CD4-positive, alpha-beta T cell treated with Interleukin-21 for 1 hour (primary cell): ENCODE measurements at regions not wholly inside any gene's neighbourhood (a gene's known extent, or its start where the extent isn't known, plus 50 kb on each side); places are given as distances from the start of the nearest gene placed in this dataset.

Experiments used
- DNase-seq: peaks from one replicate; pipeline ENCODE4 v3.0.0-alpha.2; 2020

GRCh38 chr13:78845656-78846365 lies 186.9 kb upstream of the OBI1 start:
- no peak for DNase-seq

GRCh38 chr13:78844106-78844505 lies 185.2 kb upstream of the OBI1 start:
- no peak for DNase-seq

- DNase-seq, result no peak
Observed at GRCh38 chr13:78841358-78841963, 182.5 kb upstream of the OBI1 start.

- DNase-seq, result no peak
Observed at GRCh38 chr13:78836238-78836784, 177.4 kb upstream of the OBI1 start.

DNA sequence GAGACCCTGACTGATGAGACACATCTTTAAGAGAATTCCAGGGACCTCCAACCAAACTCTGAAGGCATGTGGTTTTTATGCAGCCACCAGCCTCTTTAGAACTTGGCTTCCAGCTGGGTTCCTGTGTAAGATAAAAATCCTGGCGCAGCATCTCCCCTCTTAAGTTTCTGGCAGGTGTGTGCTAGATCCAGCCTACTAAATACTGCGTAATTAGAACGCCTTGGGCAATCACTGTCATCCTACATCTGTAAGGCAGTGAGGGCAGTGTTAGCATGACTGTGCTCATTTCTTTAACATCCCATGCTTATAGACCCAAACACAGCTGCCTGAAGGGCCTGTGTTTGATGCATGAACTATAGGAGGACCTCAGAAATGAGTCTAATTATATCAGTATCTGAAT lies 173.5 kb upstream of the OBI1 start:
- no peak for DNase-seq

DNA sequence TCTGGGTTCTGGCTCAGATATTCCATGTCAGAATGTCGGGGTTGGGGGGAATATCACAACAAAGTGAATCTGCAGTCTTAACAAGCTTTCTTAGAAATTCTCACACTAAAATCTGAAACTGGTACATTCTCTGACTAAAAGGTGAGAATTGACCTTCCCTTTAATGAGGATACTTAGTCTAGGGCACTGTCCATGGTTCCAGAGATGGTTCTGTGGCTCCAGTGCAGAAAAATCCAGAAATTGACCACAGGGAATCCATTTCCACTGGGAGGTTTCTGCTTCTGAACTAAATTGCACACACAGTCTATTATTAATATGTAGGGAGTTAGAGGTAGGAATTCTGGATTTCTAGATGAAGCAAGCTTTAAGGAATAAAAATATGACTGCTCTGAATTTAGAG lies 171.6 kb upstream of the OBI1 start:
- no peak for DNase-seq

- DNase-seq, result no peak
Observed at GRCh38 chr13:78829821-78830220, 170.9 kb upstream of the OBI1 start.

- no peak for DNase-seq
Observed at GRCh38 chr13:78827471-78827870, 168.5 kb upstream of the OBI1 start.

GRCh38 chr13:78826936-78827335 lies 168.0 kb upstream of the OBI1 start:
- no peak for DNase-seq

GRCh38 chr13:78826312-78826711 lies 167.4 kb upstream of the OBI1 start:
- DNase-seq, result no peak

DNA sequence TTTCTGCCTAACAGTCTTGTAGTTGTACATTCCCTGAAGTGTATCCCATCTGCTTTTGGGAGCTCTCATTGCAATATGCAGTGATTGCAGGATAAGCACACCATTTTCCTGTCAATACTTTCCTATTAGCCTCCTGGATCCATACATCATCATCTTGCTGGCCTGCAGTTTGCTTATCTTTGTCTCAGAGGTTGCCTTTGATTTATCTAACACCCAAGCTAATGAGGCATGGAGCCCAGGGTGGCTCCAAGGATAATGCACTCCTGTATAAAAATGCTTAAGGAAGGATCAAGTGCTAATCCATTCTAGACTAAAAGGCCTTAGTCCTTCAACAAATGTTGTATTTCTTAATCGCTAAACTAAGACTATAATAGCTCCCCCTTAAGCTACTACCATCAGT lies 161.6 kb upstream of the OBI1 start:
- no peak for DNase-seq

DNA sequence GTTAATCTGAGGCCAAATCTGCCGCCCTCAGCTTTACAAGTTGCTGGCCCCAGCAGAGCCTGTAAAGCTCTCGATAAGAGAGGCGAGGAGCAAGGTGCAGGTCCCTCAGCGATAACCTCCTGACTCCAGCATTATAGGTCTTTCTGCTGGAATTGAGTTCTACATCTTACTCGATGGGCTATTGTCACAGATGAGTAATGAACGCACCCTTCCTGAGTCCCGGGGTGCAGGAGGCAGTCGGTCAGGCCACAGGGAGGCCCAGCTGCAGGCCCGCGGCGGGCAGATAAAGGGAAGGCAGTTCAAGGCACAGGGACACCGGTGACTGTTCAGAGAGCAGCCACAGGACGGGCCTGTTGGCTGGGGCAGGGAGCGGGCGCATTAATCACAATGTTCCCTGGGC lies 157.6 kb upstream of the OBI1 start:
- no peak for DNase-seq

DNA sequence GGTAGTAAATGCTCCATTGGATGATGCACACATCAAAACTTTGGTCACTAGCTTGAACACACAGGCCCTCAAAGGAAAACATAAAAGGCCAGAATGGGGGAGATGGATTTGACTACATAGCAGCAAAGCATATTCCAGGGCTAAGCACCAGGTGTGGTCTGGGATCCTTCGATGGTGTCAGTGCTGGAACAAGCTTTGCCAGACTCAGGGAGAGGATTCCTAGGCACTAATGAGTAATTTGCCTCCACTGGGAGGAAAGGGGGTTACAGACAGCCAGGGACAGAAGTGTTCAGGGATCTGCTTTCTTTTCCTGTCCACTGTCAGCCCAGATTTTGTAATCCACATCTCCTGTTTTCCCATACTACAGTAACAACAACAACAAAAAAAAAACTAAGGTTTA lies 157.2 kb upstream of the OBI1 start:
- no peak for DNase-seq

DNA sequence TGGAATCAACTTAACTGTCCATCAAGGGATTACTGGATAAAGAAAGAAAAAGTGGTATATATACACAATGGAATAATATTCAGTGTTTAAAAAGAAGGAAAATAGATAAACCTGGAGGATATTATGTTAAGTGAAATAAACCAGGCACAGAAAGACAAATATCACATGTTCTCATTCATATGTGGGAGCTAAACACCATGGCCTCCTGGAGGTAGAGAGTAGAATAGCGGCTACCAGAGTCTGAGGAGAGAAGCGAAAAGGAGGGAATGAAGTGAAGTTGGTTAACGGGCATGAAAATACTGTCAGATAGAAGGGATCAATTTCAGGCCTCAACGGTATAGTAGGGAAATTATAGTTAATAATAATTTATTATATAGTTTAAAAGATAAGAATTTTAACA lies 147.5 kb upstream of the OBI1 start:
- DNase-seq, result no peak

DNA sequence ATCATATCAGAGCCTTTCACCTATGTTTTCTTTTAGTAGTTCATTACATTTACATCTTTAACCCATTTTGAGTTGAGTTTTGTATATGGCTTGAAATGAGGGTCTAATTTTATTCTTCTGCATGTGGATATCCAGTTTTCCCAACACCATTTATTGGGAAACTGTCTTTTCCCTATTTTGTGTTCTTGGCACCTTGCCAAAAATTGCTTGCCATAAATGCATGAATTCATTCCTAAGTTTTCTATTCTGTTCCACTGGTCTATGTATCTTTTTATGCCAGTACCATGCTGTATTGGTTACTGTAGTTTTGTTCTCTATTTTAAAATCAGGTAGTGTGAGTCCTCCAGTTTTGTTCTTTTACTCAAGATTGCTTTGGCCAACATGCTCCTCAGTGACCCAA lies 144.0 kb upstream of the OBI1 start:
- no peak for DNase-seq

DNA sequence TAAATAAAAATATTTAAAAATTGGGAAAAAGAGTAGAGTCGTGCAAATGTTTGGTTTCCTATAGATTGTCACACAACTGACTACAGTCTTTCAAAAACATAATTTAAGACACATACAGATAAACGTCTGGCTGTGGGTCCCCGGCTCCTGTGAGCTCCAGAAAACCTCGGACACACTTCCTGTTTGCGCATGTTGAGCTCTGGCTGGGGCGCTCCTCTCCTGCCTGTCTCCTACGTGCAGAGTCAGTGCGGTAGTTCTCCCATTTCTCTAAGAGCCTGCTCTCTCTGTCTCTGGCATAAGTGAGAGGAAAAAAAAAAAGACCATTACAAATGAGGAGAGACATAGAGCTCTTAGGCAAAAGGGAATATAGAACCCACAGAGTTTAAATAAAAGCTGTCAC lies 128.2 kb upstream of the OBI1 start:
- DNase-seq, result no peak

- no peak for DNase-seq
Observed at GRCh38 chr13:78786459-78786858, 127.5 kb upstream of the OBI1 start.

GRCh38 chr13:78785764-78786163 lies 126.8 kb upstream of the OBI1 start:
- no peak for DNase-seq

DNA sequence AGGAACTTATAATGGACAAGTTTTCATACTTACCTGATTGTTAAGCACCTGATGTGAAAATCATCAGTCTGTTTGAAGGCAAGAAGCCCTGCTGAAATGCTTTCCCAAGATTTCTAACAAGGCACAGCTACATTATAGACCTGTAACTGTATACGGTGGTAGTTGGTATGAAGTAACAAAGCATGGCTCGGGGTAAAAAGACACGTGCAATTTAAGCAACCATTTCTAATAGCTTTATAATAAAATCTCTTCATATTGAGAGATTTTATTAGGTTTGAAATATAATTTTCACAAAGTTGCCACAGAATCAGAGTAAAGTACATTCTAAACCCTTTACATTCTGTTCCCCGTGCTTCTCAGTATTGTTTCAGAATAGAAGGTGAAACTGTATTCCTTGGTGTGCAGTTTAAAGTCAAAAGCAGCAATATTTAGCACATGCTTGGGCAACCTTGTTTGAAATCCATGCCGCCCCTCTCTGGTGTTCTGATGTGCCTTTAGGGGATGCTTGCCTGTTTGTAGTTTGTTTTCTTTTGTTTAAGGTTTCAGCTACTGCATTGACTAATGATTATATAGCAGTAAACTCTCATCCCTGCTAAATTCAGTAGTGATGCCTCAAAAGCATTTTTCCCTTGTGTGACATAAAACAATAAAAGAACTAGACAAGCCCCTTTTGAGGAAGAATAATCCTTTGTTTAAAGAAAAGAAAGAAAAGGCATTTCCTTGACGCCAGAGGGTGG lies 125.2 kb upstream of the OBI1 start:
- DNase-seq, result no peak

GRCh38 chr13:78780708-78781107 lies 121.8 kb upstream of the OBI1 start:
- no peak for DNase-seq

GRCh38 chr13:78779608-78780007 lies 120.7 kb upstream of the OBI1 start:
- no peak for DNase-seq

DNA sequence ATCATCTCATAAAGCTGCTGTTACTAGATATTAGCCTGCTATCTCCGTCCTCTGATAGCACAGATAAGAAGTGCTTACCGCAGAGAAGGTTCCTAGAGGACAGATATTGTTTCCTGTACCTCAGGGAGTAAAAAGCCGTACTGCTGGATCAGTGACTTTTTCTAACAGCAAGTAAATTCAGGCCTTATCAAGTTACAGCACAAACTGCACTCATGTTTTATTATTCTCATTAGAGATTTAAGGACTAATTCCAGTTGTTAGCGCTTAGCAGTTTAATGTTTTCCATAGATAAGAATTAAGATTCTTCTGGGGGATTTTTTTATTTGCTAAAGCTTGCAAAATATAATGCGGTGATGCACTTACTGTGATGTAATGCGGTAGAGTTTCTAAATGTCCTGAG lies 119.0 kb upstream of the OBI1 start:
- DNase-seq, result no peak

GRCh38 chr13:78777396-78777795 lies 118.4 kb upstream of the OBI1 start:
- no peak for DNase-seq

DNA sequence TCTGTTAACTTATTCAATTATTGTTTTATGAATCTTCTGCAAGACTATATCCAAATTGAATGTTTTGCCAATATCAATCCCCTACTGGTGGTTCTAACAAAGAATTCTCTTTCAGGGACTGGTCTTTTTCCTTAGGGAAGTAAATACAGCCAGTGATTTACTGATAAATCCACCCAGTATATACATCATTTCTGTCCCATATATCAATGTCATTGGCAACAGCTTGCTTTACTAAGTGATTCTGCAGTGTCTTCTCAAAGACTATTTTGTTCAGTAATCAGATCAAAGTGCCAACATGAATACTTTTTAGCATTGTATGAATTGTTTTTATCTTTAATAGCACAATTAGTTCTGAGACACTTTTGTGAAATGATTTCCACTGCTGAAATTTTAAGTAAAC lies 114.0 kb upstream of the OBI1 start:
- DNase-seq, result no peak
